ENCODE measurements at regions not wholly inside any gene's neighbourhood (a gene's known extent, or its start where the extent isn't known, plus 50 kb on each side); places are given as distances from the start of the nearest gene placed in this dataset.

- H3K4me3 ChIP-seq (ENCODE audit: low read length): no peak overlapping the region
- 70% methylated on average over 2 of the region's 2 CpGs for WGBS (ENCODE audit: insufficient coverage, low lambda C conversion rate)
- no peak overlapping the region for H3K27ac ChIP-seq (ENCODE audit: low read length)
- H3K36me3 ChIP-seq (ENCODE audit: control insufficient read depth, insufficient read depth, low read length): no peaks in the 10 kb centered on the region
- no peak for DNase-seq
- H3K9me3 ChIP-seq (ENCODE audit: control insufficient read depth, low read depth, low read length): no peaks in the 10 kb centered on the region
- no peaks in the 10 kb centered on the region for H3K27me3 ChIP-seq (ENCODE audit: control insufficient read depth, insufficient read depth, low read length)
- no peaks in the 10 kb centered on the region for H3K4me1 ChIP-seq (ENCODE audit: control insufficient read depth, insufficient read depth, low read length)
These were observed 238.1 kb upstream of the AGA start for GRCh38 chr4:177680308-177680707.

- H3K36me3 ChIP-seq (ENCODE audit: control insufficient read depth, insufficient read depth, low read length): no peaks in the 10 kb centered on the region
- no peaks in the 10 kb centered on the region for H3K9me3 ChIP-seq (ENCODE audit: control insufficient read depth, low read depth, low read length)
- H3K4me3 ChIP-seq (ENCODE audit: low read length): no peak overlapping the region
- H3K27ac ChIP-seq (ENCODE audit: low read length): no peak overlapping the region
- WGBS (ENCODE audit: insufficient coverage, low lambda C conversion rate): 83% methylated on average over 1 of the region's 1 CpG
- no peaks in the 10 kb centered on the region for H3K4me1 ChIP-seq (ENCODE audit: control insufficient read depth, insufficient read depth, low read length)
- DNase-seq: no peak
- H3K27me3 ChIP-seq (ENCODE audit: control insufficient read depth, insufficient read depth, low read length): no peaks in the 10 kb centered on the region
These were observed 239.7 kb upstream of the AGA start for GRCh38 chr4:177681902-177682301.

- peaks cover 6% of the 10 kb centered on the region for H3K4me1 ChIP-seq (ENCODE audit: control insufficient read depth, insufficient read depth, low read length)
- H3K36me3 ChIP-seq (ENCODE audit: control insufficient read depth, insufficient read depth, low read length): no peaks in the 10 kb centered on the region
- no peak overlapping the region for H3K27ac ChIP-seq (ENCODE audit: low read length)
- no peak overlapping the region for H3K4me3 ChIP-seq (ENCODE audit: low read length)
- H3K9me3 ChIP-seq (ENCODE audit: control insufficient read depth, low read depth, low read length): no peaks in the 10 kb centered on the region
- peak; percentile 38 to 73 for DNase-seq
- no peaks in the 10 kb centered on the region for H3K27me3 ChIP-seq (ENCODE audit: control insufficient read depth, insufficient read depth, low read length)
These were observed 244.9 kb upstream of the AGA start for GRCh38 chr4:177687117-177687516.

GRCh38 chr4:177692907-177693306 is 250.7 kb upstream of the AGA start:
- Histone ChIP-seq H3K4me1 (ENCODE audit: control insufficient read depth, insufficient read depth, low read length) (no peaks in the 10 kb centered on the region), H3K36me3 (ENCODE audit: control insufficient read depth, insufficient read depth, low read length) (no peaks in the 10 kb centered on the region), H3K27ac (ENCODE audit: low read length) (no peak overlapping the region), H3K4me3 (ENCODE audit: low read length) (no peak overlapping the region), H3K27me3 (ENCODE audit: control insufficient read depth, insufficient read depth, low read length) (no peaks in the 10 kb centered on the region), H3K9me3 (ENCODE audit: control insufficient read depth, low read depth, low read length) (no peaks in the 10 kb centered on the region)
- DNase-seq: no peak
- 80% methylated on average over 1 of the region's 1 CpG for WGBS (ENCODE audit: insufficient coverage, low lambda C conversion rate)

- Histone ChIP-seq H3K27me3 (ENCODE audit: control insufficient read depth, insufficient read depth, low read length) (no peaks in the 10 kb centered on the region), H3K36me3 (ENCODE audit: control insufficient read depth, insufficient read depth, low read length) (no peaks in the 10 kb centered on the region), H3K4me1 (ENCODE audit: control insufficient read depth, insufficient read depth, low read length) (no peaks in the 10 kb centered on the region), H3K4me3 (ENCODE audit: low read length) (no peak overlapping the region), H3K27ac (ENCODE audit: low read length) (no peak overlapping the region), H3K9me3 (ENCODE audit: control insufficient read depth, low read depth, low read length) (no peaks in the 10 kb centered on the region)
- peak; percentile 14 to 24 for DNase-seq
- WGBS (ENCODE audit: insufficient coverage, low lambda C conversion rate): no CpG with 5 or more reads among the region's 8 CpGs
These were observed 254.3 kb upstream of the AGA start for GRCh38 chr4:177696438-177696966.

GRCh38 chr4:177699365-177700213 is 257.4 kb upstream of the AGA start:
- Histone ChIP-seq H3K36me3 (ENCODE audit: control insufficient read depth, insufficient read depth, low read length) (no peaks in the 10 kb centered on the region), H3K4me3 (ENCODE audit: low read length) (no peak overlapping the region), H3K9me3 (ENCODE audit: control insufficient read depth, low read depth, low read length) (no peaks in the 10 kb centered on the region), H3K27me3 (ENCODE audit: control insufficient read depth, insufficient read depth, low read length) (no peaks in the 10 kb centered on the region), H3K27ac (ENCODE audit: low read length) (no peak overlapping the region), H3K4me1 (ENCODE audit: control insufficient read depth, insufficient read depth, low read length) (no peaks in the 10 kb centered on the region)
- DNase-seq: no peak
- 100% methylated on average over 2 of the region's 5 CpGs for whole genome bisulfite sequencing (ENCODE audit: insufficient coverage, low lambda C conversion rate)

- Histone ChIP-seq H3K4me1 (ENCODE audit: control insufficient read depth, insufficient read depth, low read length) (no peaks in the 10 kb centered on the region), H3K27me3 (ENCODE audit: control insufficient read depth, insufficient read depth, low read length) (no peaks in the 10 kb centered on the region), H3K36me3 (ENCODE audit: control insufficient read depth, insufficient read depth, low read length) (no peaks in the 10 kb centered on the region), H3K27ac (ENCODE audit: low read length) (no peak overlapping the region), H3K4me3 (ENCODE audit: low read length) (no peak overlapping the region), H3K9me3 (ENCODE audit: control insufficient read depth, low read depth, low read length) (no peaks in the 10 kb centered on the region)
- no peak for DNase-seq
- no CpG with 5 or more reads among the region's 2 CpGs for WGBS (ENCODE audit: insufficient coverage, low lambda C conversion rate)
These were observed 264.7 kb upstream of the AGA start for GRCh38 chr4:177706916-177707315.

- WGBS (ENCODE audit: insufficient coverage, low lambda C conversion rate): no CpG with 5 or more reads among the region's 3 CpGs
- no peak overlapping the region for H3K27ac ChIP-seq (ENCODE audit: low read length)
- H3K4me1 ChIP-seq (ENCODE audit: control insufficient read depth, insufficient read depth, low read length): no peaks in the 10 kb centered on the region
- no peaks in the 10 kb centered on the region for H3K36me3 ChIP-seq (ENCODE audit: control insufficient read depth, insufficient read depth, low read length)
- H3K9me3 ChIP-seq (ENCODE audit: control insufficient read depth, low read depth, low read length): no peaks in the 10 kb centered on the region
- no peak overlapping the region for H3K4me3 ChIP-seq (ENCODE audit: low read length)
- no peaks in the 10 kb centered on the region for H3K27me3 ChIP-seq (ENCODE audit: control insufficient read depth, insufficient read depth, low read length)
- DNase-seq: no peak
These were observed 271.2 kb upstream of the AGA start for GRCh38 chr4:177713454-177713853.

GRCh38 chr4:177717407-177717806 is 275.2 kb upstream of the AGA start:
- no CpG with 5 or more reads among the region's 1 CpG for WGBS (ENCODE audit: insufficient coverage, low lambda C conversion rate)
- H3K9me3 ChIP-seq (ENCODE audit: control insufficient read depth, low read depth, low read length): no peaks in the 10 kb centered on the region
- no peak overlapping the region for H3K27ac ChIP-seq (ENCODE audit: low read length)
- H3K36me3 ChIP-seq (ENCODE audit: control insufficient read depth, insufficient read depth, low read length): no peaks in the 10 kb centered on the region
- H3K27me3 ChIP-seq (ENCODE audit: control insufficient read depth, insufficient read depth, low read length): no peaks in the 10 kb centered on the region
- H3K4me1 ChIP-seq (ENCODE audit: control insufficient read depth, insufficient read depth, low read length): no peaks in the 10 kb centered on the region
- no peak overlapping the region for H3K4me3 ChIP-seq (ENCODE audit: low read length)
- DNase-seq: no peak

- Histone ChIP-seq H3K4me3 (ENCODE audit: low read length) (no peak overlapping the region), H3K36me3 (ENCODE audit: control insufficient read depth, insufficient read depth, low read length) (no peaks in the 10 kb centered on the region), H3K4me1 (ENCODE audit: control insufficient read depth, insufficient read depth, low read length) (no peaks in the 10 kb centered on the region), H3K9me3 (ENCODE audit: control insufficient read depth, low read depth, low read length) (no peaks in the 10 kb centered on the region), H3K27me3 (ENCODE audit: control insufficient read depth, insufficient read depth, low read length) (no peaks in the 10 kb centered on the region), H3K27ac (ENCODE audit: low read length) (no peak overlapping the region)
- DNase-seq: no peak
- whole genome bisulfite sequencing (ENCODE audit: insufficient coverage, low lambda C conversion rate): 83% methylated on average over 1 of the region's 4 CpGs
These were observed 276.3 kb upstream of the AGA start for GRCh38 chr4:177718514-177718913.

- DNase-seq: no peak
- no peak overlapping the region for H3K27ac ChIP-seq (ENCODE audit: low read length)
- WGBS (ENCODE audit: insufficient coverage, low lambda C conversion rate): 54% methylated on average over 2 of the region's 3 CpGs
- no peaks in the 10 kb centered on the region for H3K9me3 ChIP-seq (ENCODE audit: control insufficient read depth, low read depth, low read length)
- no peaks in the 10 kb centered on the region for H3K27me3 ChIP-seq (ENCODE audit: control insufficient read depth, insufficient read depth, low read length)
- no peak overlapping the region for H3K4me3 ChIP-seq (ENCODE audit: low read length)
- H3K4me1 ChIP-seq (ENCODE audit: control insufficient read depth, insufficient read depth, low read length): no peaks in the 10 kb centered on the region
- H3K36me3 ChIP-seq (ENCODE audit: control insufficient read depth, insufficient read depth, low read length): no peaks in the 10 kb centered on the region
These were observed 283.9 kb upstream of the AGA start for GRCh38 chr4:177726111-177726510.
